HepG2 (cell line): ENCODE measurements at regions not wholly inside any gene's neighbourhood (a gene's known extent, or its start where the extent isn't known, plus 50 kb on each side); places are given as distances from the start of the nearest gene placed in this dataset.

Experiments used
- ATAC-seq: fragments of 200-7000 bp; cut with Tn5 transposase; 3 replicates; pipeline ENCODE4 v1.9.1; 2020; ENCODE audit warnings: mild to moderate bottlenecking, moderate library complexity
- BruUV-seq: library from RNA; stranded (reverse); fragments of 400-500 nt; replicated peaks from 2 replicates; lab custom pipeline; 2021; lab: Mats Ljungman, UMichigan
- CTCF ChIA-PET: fragments of 300-600 bp; formaldehyde crosslinking; extraction: SDS; loops from one replicate; lab custom pipeline; 2021; ENCODE audit warnings: low total read pairs, inconsistent platforms, low intra/inter-chr PET ratio; lab: Yijun Ruan, JAX
- POLR2A ChIA-PET: fragments of 350-600 bp; sonication (Branson Sonifier 250); formaldehyde crosslinking; loops from one replicate; lab custom pipeline; 2020; ENCODE audit warnings: antibody characterized with exemption, inconsistent platforms; lab: Yijun Ruan, JAX
- DNase-seq: peaks from one replicate; pipeline ENCODE4 v3.0.0-alpha.2; 2015; ENCODE audit warnings: low spot score
- FAIRE-seq: peaks from 3 replicates; lab custom pipeline; 2011; peaks lifted over from hg19 to GRCh38; lab: Jason Lieb, UNC
- H2AFZ ChIP-seq: one replicate; pipeline ENCODE4 v1.6.1; 2011; ENCODE audit warnings: low read length, inconsistent platforms
- H3K27ac ChIP-seq: fragments of 300-600 bp; 3 replicates; pipeline ENCODE4 v1.8.0; 2011; ENCODE audit warnings: mixed run types, mild to moderate bottlenecking, mixed read lengths, low read length, inconsistent platforms; ENCODE audit not compliant: insufficient read depth; ENCODE audit errors: extremely low read length
- H3K27me3 ChIP-seq, 2 experiments: fragments of 200-600 bp in 1 of 2; 2 replicates in 1 of 2; 3 replicates in 1 of 2; pipeline versions ENCODE4 v1.6.0 to v1.8.0; 2011; ENCODE audit warnings: low read length in 2 of 2, mild to moderate bottlenecking in 2 of 2, moderate library complexity in 2 of 2, inconsistent platforms in 1 of 2; ENCODE audit not compliant: insufficient read depth in 2 of 2, control insufficient read depth in 1 of 2
- H3K36me3 ChIP-seq, 2 experiments: fragments of 200-600 bp in 1 of 2; replicated peaks in 1 of 2; 2 replicates in 1 of 2; 3 replicates in 1 of 2; pipeline versions ENCODE4 v1.5.1 to v1.8.0; 2011; ENCODE audit warnings: low read length in 2 of 2, inconsistent platforms in 1 of 2; ENCODE audit not compliant: insufficient read depth in 2 of 2, control insufficient read depth in 1 of 2
- H3K4me1 ChIP-seq: 2 replicates; pipeline ENCODE4 v1.5.1; 2012; ENCODE audit warnings: low read length, inconsistent platforms; ENCODE audit not compliant: insufficient read depth
- H3K4me2 ChIP-seq: 2 replicates; pipeline ENCODE4 v1.6.0; 2011; ENCODE audit warnings: low read depth, low read length, inconsistent platforms
- H3K4me3 ChIP-seq, 3 experiments: fragments of 200-600 bp in 1 of 3; sonication (generic), shearing (Covaris generic) in 1 of 3; replicated peaks in 1 of 3; 2 replicates each; pipeline ENCODE4 v1.5.1; 2011 to 2016; ENCODE audit warnings: low read length in 3 of 3, inconsistent platforms in 2 of 3, low read depth in 2 of 3, mild to moderate bottlenecking in 2 of 3, control low read depth in 1 of 3, mixed read lengths in 1 of 3; ENCODE audit not compliant: insufficient read depth in 1 of 3
- H3K79me2 ChIP-seq: one replicate; pipeline ENCODE4 v1.6.1; 2011; ENCODE audit warnings: low read length, inconsistent platforms; ENCODE audit not compliant: insufficient read depth
- H3K9ac ChIP-seq: 2 replicates; pipeline ENCODE4 v1.6.0; 2011; ENCODE audit warnings: mild to moderate bottlenecking, low read depth, low read length, inconsistent platforms; ENCODE audit not compliant: insufficient read depth
- H3K9me3 ChIP-seq: 2 replicates; pipeline ENCODE4 v1.5.1; 2012; ENCODE audit warnings: mild to moderate bottlenecking, low read length
- H4K20me1 ChIP-seq: 2 replicates; pipeline ENCODE4 v1.6.0; 2011; ENCODE audit warnings: inconsistent platforms, mild to moderate bottlenecking, low read length, moderate library complexity; ENCODE audit not compliant: insufficient read depth
- KDM4B ChIP-seq: sonication (generic); formaldehyde crosslinking; IDR thresholded peaks from 2 replicates; pipeline ENCODE4 v1.4.0; 2020; ENCODE audit warnings: missing genetic modification reagents
- MEIS2 ChIP-seq: sonication (generic); formaldehyde crosslinking; IDR thresholded peaks from 2 replicates; pipeline ENCODE4 v1.9.0; 2021; ENCODE audit warnings: mild to moderate bottlenecking, missing genetic modification reagents
- MYPOP ChIP-seq: sonication (generic); formaldehyde crosslinking; IDR thresholded peaks from 2 replicates; pipeline ENCODE4 v1.8.1; 2023; ENCODE audit warnings: mild to moderate bottlenecking, moderate library complexity, missing genetic modification reagents
- SIX1 ChIP-seq: sonication (generic); formaldehyde crosslinking; IDR thresholded peaks from 2 replicates; pipeline ENCODE4 v1.4.0; 2020; ENCODE audit warnings: missing genetic modification reagents, borderline replicate concordance
- SIX4 ChIP-seq: sonication (generic); formaldehyde crosslinking; IDR thresholded peaks from 2 replicates; pipeline ENCODE4 v1.4.0; 2020; ENCODE audit warnings: missing genetic modification reagents
- ZBTB34 ChIP-seq: sonication (generic); formaldehyde crosslinking; IDR thresholded peaks from 2 replicates; pipeline ENCODE4 v1.8.0; 2022; ENCODE audit warnings: mild to moderate bottlenecking, missing genetic modification reagents
- ZNF350 ChIP-seq: sonication (generic); formaldehyde crosslinking; IDR thresholded peaks from 2 replicates; pipeline ENCODE4 v1.4.0; 2020; ENCODE audit warnings: mild to moderate bottlenecking, low read depth, missing genetic modification reagents, borderline replicate concordance
- ZNF430 ChIP-seq: sonication (generic); formaldehyde crosslinking; IDR thresholded peaks from 2 replicates; pipeline ENCODE4 v1.9.0; 2021; ENCODE audit warnings: mild to moderate bottlenecking, missing genetic modification reagents
- ZSCAN25 ChIP-seq: sonication (generic); formaldehyde crosslinking; IDR thresholded peaks from 2 replicates; pipeline ENCODE4 v1.8.0; 2022; ENCODE audit warnings: mild to moderate bottlenecking, missing genetic modification reagents
- WGBS: methylation state at CpG from one replicate; pipeline ENCODE4 v1.1.6; 2017; ENCODE audit warnings: low lambda C conversion rate; 5-methylcytosine and 5-hydroxymethylcytosine counted together
- in situ Hi-C: cut with HindIII; loops from 2 replicates; pipeline ENCODE4 v1.10.0; 2017; ENCODE audit warnings: low pct_unique_long_range_greater_than_20kb; ENCODE audit not compliant: extremely low pct_ligation_motif_present
- intact Hi-C: fragments of 100-400 bp; cut with micrococcal nuclease; formaldehyde crosslinking; loops from one replicate; pipeline ENCODE4 v1.10.0; 2022; ENCODE audit not compliant: unreplicated experiment

- no peak for TF ChIP-seq MEIS2 (CRISPR knock-in tag)
These were observed 83.1 kb upstream of the CTTNBP2NL start (continued) for GRCh38 chr1:112312879-112313278.

DNA sequence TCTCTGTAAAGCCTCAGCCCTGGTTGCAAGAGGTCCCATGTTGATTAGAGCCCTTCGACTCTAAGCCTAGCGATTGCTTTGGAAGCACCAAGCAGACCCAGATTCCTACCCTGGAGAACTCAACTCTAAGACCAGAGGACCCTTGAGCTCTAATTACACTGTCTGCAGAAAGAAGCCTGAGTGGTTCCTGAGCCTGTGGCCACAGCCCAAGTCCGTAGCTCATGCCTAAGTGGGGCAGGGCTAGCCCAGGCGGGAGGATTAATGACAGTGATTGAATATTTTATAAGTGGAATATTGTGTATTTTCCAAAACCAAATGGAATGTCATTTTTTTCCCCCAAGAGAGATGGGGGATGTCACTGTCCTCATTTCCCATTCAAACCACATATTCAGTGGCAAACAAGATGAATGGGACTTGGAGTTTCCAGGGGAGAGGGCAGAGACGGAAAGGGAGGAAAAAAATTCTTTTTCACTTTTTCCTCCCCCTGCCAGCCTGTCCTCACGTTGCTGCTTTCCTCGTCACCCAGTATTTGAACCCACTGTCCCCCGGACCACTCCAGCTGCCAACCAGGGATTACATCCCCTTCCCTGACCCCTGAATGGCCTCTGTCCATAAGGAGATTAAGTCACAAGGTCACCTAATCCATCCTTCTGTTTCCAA is 79.6 kb upstream of the CTTNBP2NL start:
- H3K27ac ChIP-seq, result no peak overlapping the region
- H2AFZ ChIP-seq, result no peak overlapping the region
- peaks cover 1 to 9% of the 10 kb centered on the region in 2 experiments; a peak in 2 of 5 replicates for H3K27me3 ChIP-seq
- in situ Hi-C loops (no loop called here), intact Hi-C loops (no loop called here)
- no peaks in the 10 kb centered on the region for H3K9me3 ChIP-seq
- ATAC-seq (no peak), FAIRE-seq (no peak), DNase-seq (no peak)
- no peaks in the 10 kb centered on the region for H4K20me1 ChIP-seq
- H3K79me2 ChIP-seq, result no peaks in the 10 kb centered on the region
- no peaks in the 10 kb centered on the region for H3K4me1 ChIP-seq
- no peak overlapping the region for H3K4me2 ChIP-seq
- TF ChIP-seq KDM4B (CRISPR knock-in tag) (no peak), SIX1 (CRISPR knock-in tag) (no peak), MYPOP (no peak), ZNF350 (CRISPR knock-in tag) (no peak), ZNF430 (CRISPR knock-in tag) (no peak), SIX4 (CRISPR knock-in tag) (no peak), ZSCAN25 (CRISPR knock-in tag) (no peak), ZBTB34 (CRISPR knock-in tag) (no peak)
- POLR2A ChIA-PET, result no interaction called here
- H3K4me3 ChIP-seq, result no peak overlapping the region
- no TSS peak for BruUV-seq
- H3K9ac ChIP-seq, result no peak overlapping the region
- no peaks in the 10 kb centered on the region for H3K36me3 ChIP-seq
- CTCF ChIA-PET, result no interaction called here
- WGBS, result 33% methylated on average over 8 of the region's 8 CpGs
